Muscle of arm (tissue), 1 donor: ENCODE measurements at regions not wholly inside any gene's neighbourhood (a gene's known extent, or its start where the extent isn't known, plus 50 kb on each side); places are given as distances from the start of the nearest gene placed in this dataset.
A peak's percentile ranks its signal among the peaks of the same experiment; 100 is the strongest.

Experiments
- DNase-seq: peaks from one replicate; pipeline ENCODE4 v3.0.0-alpha.2; 2013

DNA sequence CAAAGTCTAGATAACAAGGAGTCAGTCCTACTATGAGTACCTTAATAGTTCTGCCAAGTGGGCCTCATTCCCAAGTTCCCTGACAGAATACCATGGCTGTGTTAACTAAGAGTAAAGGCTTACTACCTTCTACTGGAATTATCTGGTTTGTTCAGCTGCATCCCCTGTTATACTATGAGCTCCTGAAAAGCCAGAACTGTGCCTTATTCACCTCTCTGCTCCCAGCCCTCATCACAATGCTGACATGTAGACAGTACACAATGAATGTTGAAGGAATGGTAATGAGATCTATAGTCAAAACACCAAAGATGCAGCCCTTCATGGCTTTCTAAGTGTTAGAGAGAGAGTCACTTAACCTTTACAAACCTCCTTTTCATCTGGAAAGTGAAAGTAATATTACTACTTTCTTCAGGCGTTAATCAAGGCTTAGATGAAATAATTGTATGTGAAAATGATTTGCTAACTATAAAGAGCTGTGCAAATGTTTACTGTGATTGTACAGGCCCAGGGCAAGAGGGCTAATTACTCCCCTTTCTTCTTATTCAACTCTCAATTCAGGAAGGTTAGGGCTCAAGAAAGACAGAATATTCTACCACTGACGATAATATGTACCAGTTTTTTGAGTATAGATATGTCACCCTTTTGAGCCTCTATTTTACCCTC, 70.3 kb upstream of the MROH9 start:
- DNase-seq = no peak

DNA sequence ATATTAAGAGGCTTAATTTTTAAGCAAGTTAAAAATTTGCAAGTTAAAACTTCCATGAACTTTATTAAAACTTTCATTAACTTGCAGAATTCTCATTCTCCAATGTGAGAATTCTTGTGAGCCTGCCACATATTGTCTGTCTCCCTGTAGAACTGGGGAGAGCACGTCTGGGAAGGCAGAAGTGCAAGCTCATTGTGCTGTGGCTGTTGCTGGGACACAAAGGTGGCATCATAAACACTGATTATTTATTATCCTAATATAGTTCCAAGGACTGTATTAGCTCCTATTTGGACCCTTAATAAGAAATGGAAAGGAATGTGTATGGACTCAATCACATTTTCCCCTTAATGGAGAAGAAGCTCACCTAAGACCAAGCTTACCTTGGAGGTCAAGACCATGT, 68.7 kb upstream of the MROH9 start:
- no peak for DNase-seq

- no peak for DNase-seq
Observed at GRCh38 chr1:170871868-170872267, 63.5 kb upstream of the MROH9 start.

DNA sequence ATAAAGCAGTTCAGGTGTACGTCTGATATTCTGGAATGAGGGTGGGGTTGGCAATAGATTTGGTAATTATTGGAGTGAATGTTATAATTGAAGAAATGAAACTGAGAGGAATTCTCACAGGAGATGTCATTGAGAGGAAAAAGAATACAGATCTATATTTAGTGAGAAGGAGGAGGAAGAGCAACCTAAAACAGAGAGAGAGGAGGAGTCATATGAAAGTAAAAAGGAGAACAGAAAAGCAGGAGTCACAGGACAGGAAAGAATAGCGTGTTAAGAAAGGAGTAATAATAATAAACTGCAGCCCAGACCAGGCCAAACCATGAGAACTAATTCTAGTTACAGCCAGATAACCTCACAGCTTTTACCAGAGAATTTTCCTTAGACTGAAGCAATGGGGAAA, 62.7 kb upstream of the MROH9 start:
- no peak for DNase-seq

GRCh38 chr1:170874671-170875070, 60.7 kb upstream of the MROH9 start:
- DNase-seq = no peak

- peak; percentile 71 for DNase-seq
Observed at GRCh38 chr1:170881268-170882265, 53.8 kb upstream of the MROH9 start.
